ENCODE measurements at regions not wholly inside any gene's neighbourhood (a gene's known extent, or its start where the extent isn't known, plus 50 kb on each side); places are given as distances from the start of the nearest gene placed in this dataset.

DNA sequence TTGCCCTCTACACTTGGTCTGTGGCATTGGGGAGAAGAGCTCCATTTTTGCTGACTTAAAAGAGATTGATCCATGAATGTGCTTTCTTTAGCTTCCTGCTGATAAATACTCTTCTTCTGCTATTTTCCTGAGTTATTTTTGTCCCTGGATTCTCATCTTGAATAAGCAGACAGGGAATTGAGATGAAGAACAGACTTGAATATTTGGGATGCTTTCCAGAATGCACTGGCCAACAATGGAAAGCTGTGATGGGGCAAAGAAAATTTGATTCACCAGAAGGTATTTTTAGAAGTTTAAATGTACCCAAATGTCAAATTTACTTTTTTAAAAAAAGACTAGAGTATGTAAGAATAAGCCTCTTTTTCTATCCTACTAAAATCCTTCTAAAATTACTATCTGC is 309.9 kb upstream of the PPP1R2C start:
- no peak for TF ChIP-seq CTCF (IDR thresholded peaks at IDR 0.05)
- no peak for TF ChIP-seq EP300 (IDR thresholded peaks at IDR 0.05)
- no peak for TF ChIP-seq POLR2A (IDR thresholded peaks at IDR 0.05)
